ENCODE measurements at regions not wholly inside any gene's neighbourhood (a gene's known extent, or its start where the extent isn't known, plus 50 kb on each side); places are given as distances from the start of the nearest gene placed in this dataset.
"Not testable (repeated sequence)": the region's sequence is repeated elsewhere in the genome, so short reads cannot be mapped to it uniquely, and the experiment has no call there.

GRCh38 chr18:4544142-4544541, 89.0 kb upstream of the DLGAP1 start:
- DNase-seq (ENCODE audit: low spot score): no peak

GRCh38 chr18:4543711-4544110, 88.6 kb upstream of the DLGAP1 start:
- DNase-seq (ENCODE audit: low spot score): no peak

- DNase-seq (ENCODE audit: low spot score): no peak
Observed at GRCh38 chr18:4541588-4541987, 86.5 kb upstream of the DLGAP1 start.

GRCh38 chr18:4536447-4536846, 81.3 kb upstream of the DLGAP1 start:
- DNase-seq (ENCODE audit: low spot score): no peak

GRCh38 chr18:4528405-4528804, 73.3 kb upstream of the DLGAP1 start:
- DNase-seq (ENCODE audit: low spot score): no peak

- not testable (repeated sequence) for DNase-seq (ENCODE audit: low spot score)
Observed at GRCh38 chr18:4527826-4528225, 72.7 kb upstream of the DLGAP1 start.

- DNase-seq (ENCODE audit: low spot score): no peak
Observed at GRCh38 chr18:4524096-4524495, 69.0 kb upstream of the DLGAP1 start.

- DNase-seq (ENCODE audit: low spot score): no peak
Observed at GRCh38 chr18:4511166-4511565, 56.1 kb upstream of the DLGAP1 start.

GRCh38 chr18:4510711-4511110, 55.6 kb upstream of the DLGAP1 start:
- no peak for DNase-seq (ENCODE audit: low spot score)

- DNase-seq (ENCODE audit: low spot score): no peak
Observed at GRCh38 chr18:4510160-4510559, 55.1 kb upstream of the DLGAP1 start.

Data from umbilical cord (tissue), 1 donor.